Muscle of leg (tissue), 3 donors: ENCODE measurements at regions not wholly inside any gene's neighbourhood (a gene's known extent, or its start where the extent isn't known, plus 50 kb on each side); places are given as distances from the start of the nearest gene placed in this dataset.
"Not testable (repeated sequence)": the region's sequence is repeated elsewhere in the genome, so short reads cannot be mapped to it uniquely, and the experiment has no call there.

Experiments used
- DNase-seq: peaks from one replicate; pipeline ENCODE4 v3.0.0; 2013
- H3K27ac ChIP-seq: one replicate; pipeline ENCODE4 v1.5.1; 2013; ENCODE audit warnings: mild to moderate bottlenecking, low read length, control low read depth
- H3K27me3 ChIP-seq: one replicate; pipeline ENCODE4 v1.6.1; 2013; ENCODE audit warnings: low read length; ENCODE audit not compliant: control insufficient read depth, insufficient read depth
- H3K36me3 ChIP-seq: one replicate; pipeline ENCODE4 v1.6.1; 2013; ENCODE audit warnings: low read length; ENCODE audit not compliant: control insufficient read depth, insufficient read depth
- H3K4me1 ChIP-seq: one replicate; pipeline ENCODE4 v1.6.1; 2013; ENCODE audit warnings: low read length; ENCODE audit not compliant: control insufficient read depth, insufficient read depth
- H3K4me3 ChIP-seq: one replicate; pipeline ENCODE4 v1.5.1; 2013; ENCODE audit warnings: low read length, control low read depth
- H3K9me3 ChIP-seq: replicated peaks from 2 replicates; pipeline ENCODE4 v1.6.1; 2013; ENCODE audit warnings: low read depth, low read length; ENCODE audit not compliant: control insufficient read depth
- WGBS: methylation state at CpG from one replicate; pipeline ENCODE4 v1.1.5; 2013; ENCODE audit warnings: missing lambda C conversion rate; ENCODE audit not compliant: insufficient coverage; 5-methylcytosine and 5-hydroxymethylcytosine counted together

GRCh38 chr17:59492091-59492451 lies 73.3 kb upstream of the DHX40 start:
- Histone ChIP-seq H3K27ac (no peak overlapping the region), H3K27me3 (no peaks in the 10 kb centered on the region), H3K9me3 (no peaks in the 10 kb centered on the region), H3K36me3 (no peaks in the 10 kb centered on the region), H3K4me3 (no peak overlapping the region), H3K4me1 (peaks cover 31% of the 10 kb centered on the region)
- WGBS, result 46% methylated on average over 1 of the region's 2 CpGs
- DNase-seq, result no peak

- H3K36me3 ChIP-seq, result no peaks in the 10 kb centered on the region
- H3K27ac ChIP-seq, result no peak overlapping the region
- WGBS, result 50% methylated on average over 2 of the region's 3 CpGs
- H3K4me3 ChIP-seq, result no peak overlapping the region
- no peak for DNase-seq
- H3K4me1 ChIP-seq, result peaks cover 32% of the 10 kb centered on the region
- no peaks in the 10 kb centered on the region for H3K27me3 ChIP-seq
- no peaks in the 10 kb centered on the region for H3K9me3 ChIP-seq
These were observed 71.5 kb upstream of the DHX40 start for GRCh38 chr17:59493867-59494266.

- no peak for DNase-seq
- no peaks in the 10 kb centered on the region for H3K27me3 ChIP-seq
- H3K4me3 ChIP-seq, result no peak overlapping the region
- peaks cover 30% of the 10 kb centered on the region for H3K4me1 ChIP-seq
- WGBS, result 65% methylated on average over 12 of the region's 12 CpGs
- H3K9me3 ChIP-seq, result no peaks in the 10 kb centered on the region
- no peaks in the 10 kb centered on the region for H3K36me3 ChIP-seq
- peak overlapping the region; percentile 1 for H3K27ac ChIP-seq
These were observed 70.5 kb upstream of the DHX40 start for GRCh38 chr17:59494757-59495368.

GRCh38 chr17:59496178-59496577 lies 69.2 kb upstream of the DHX40 start:
- Histone ChIP-seq H3K4me1 (peaks cover 25% of the 10 kb centered on the region), H3K4me3 (no peak overlapping the region), H3K27ac (peak overlapping the region; percentile 44), H3K27me3 (no peaks in the 10 kb centered on the region), H3K9me3 (no peaks in the 10 kb centered on the region), H3K36me3 (no peaks in the 10 kb centered on the region)
- WGBS, result no CpG with 5 or more reads among the region's 1 CpG
- DNase-seq, result peak; percentile 44

- Histone ChIP-seq H3K9me3 (no peaks in the 10 kb centered on the region), H3K4me1 (peaks cover 17% of the 10 kb centered on the region), H3K4me3 (no peak overlapping the region), H3K27ac (peak overlapping the region; percentile 65), H3K27me3 (no peaks in the 10 kb centered on the region), H3K36me3 (no peaks in the 10 kb centered on the region)
- WGBS, result 0% methylated on average over 1 of the region's 4 CpGs
- peak; percentile 91 for DNase-seq
These were observed 66.7 kb upstream of the DHX40 start for GRCh38 chr17:59498530-59499307.

GRCh38 chr17:59500086-59500655 lies 65.2 kb upstream of the DHX40 start:
- H3K27ac ChIP-seq, H3K27me3 ChIP-seq, H3K36me3 ChIP-seq, H3K9me3 ChIP-seq, H3K4me3 ChIP-seq, DNase-seq: not testable (repeated sequence)
- WGBS, result 92% methylated on average over 19 of the region's 41 CpGs
- H3K4me1 ChIP-seq, result peaks cover 11% of the 10 kb centered on the region

GRCh38 chr17:59501690-59502089 lies 63.7 kb upstream of the DHX40 start:
- WGBS, result no CpG with 5 or more reads among the region's 1 CpG
- H3K27me3 ChIP-seq, result no peaks in the 10 kb centered on the region
- H3K4me1 ChIP-seq, result peaks cover 3% of the 10 kb centered on the region
- no peak overlapping the region for H3K27ac ChIP-seq
- no peak overlapping the region for H3K4me3 ChIP-seq
- DNase-seq, result peak; percentile 35
- no peaks in the 10 kb centered on the region for H3K9me3 ChIP-seq
- no peaks in the 10 kb centered on the region for H3K36me3 ChIP-seq

GRCh38 chr17:59502800-59503199 lies 62.6 kb upstream of the DHX40 start:
- no peaks in the 10 kb centered on the region for H3K36me3 ChIP-seq
- no peaks in the 10 kb centered on the region for H3K27me3 ChIP-seq
- peaks cover 6% of the 10 kb centered on the region for H3K4me1 ChIP-seq
- no peaks in the 10 kb centered on the region for H3K9me3 ChIP-seq
- DNase-seq, result no peak
- H3K4me3 ChIP-seq, result no peak overlapping the region
- no peak overlapping the region for H3K27ac ChIP-seq

- Histone ChIP-seq H3K9me3 (no peaks in the 10 kb centered on the region), H3K27me3 (no peaks in the 10 kb centered on the region), H3K27ac (no peak overlapping the region), H3K4me3 (no peak overlapping the region), H3K36me3 (no peaks in the 10 kb centered on the region), H3K4me1 (peaks cover 6% of the 10 kb centered on the region)
- DNase-seq, result no peak
- 29% methylated on average over 1 of the region's 3 CpGs for WGBS
These were observed 61.9 kb upstream of the DHX40 start for GRCh38 chr17:59503500-59503899.

GRCh38 chr17:59504821-59505220 lies 60.6 kb upstream of the DHX40 start:
- WGBS, result 94% methylated on average over 4 of the region's 4 CpGs
- no peaks in the 10 kb centered on the region for H3K27me3 ChIP-seq
- H3K36me3 ChIP-seq, result no peaks in the 10 kb centered on the region
- DNase-seq, result no peak
- no peak overlapping the region for H3K4me3 ChIP-seq
- no peaks in the 10 kb centered on the region for H3K9me3 ChIP-seq
- no peak overlapping the region for H3K27ac ChIP-seq
- peaks cover 3% of the 10 kb centered on the region for H3K4me1 ChIP-seq
